PFSK-1 (cell line): ENCODE measurements at regions not wholly inside any gene's neighbourhood (a gene's known extent, or its start where the extent isn't known, plus 50 kb on each side); places are given as distances from the start of the nearest gene placed in this dataset.

Experiments
- FOXP2 ChIP-seq: optimal IDR thresholded peaks from 2 replicates; pipeline ENCODE3; 2011; ENCODE audit warnings: borderline replicate concordance, control low read depth, inconsistent platforms; ENCODE audit not compliant: insufficient read depth; ENCODE audit errors: extremely low read length, extremely low read depth
- POLR2AphosphoS5 ChIP-seq: IDR thresholded peaks from 2 replicates; pipeline ENCODE4 v1.6.1; 2012; ENCODE audit warnings: low read depth, mild to moderate bottlenecking, control low read depth, low read length, moderate library complexity
- REST ChIP-seq, 2 experiments: IDR thresholded peaks; 2 replicates each; pipeline versions ENCODE4 v1.6.1 to v1.8.0; 2011 to 2012; ENCODE audit warnings: low read depth in 2 of 2, low read length in 2 of 2, control low read depth in 1 of 2, inconsistent platforms in 1 of 2, mild to moderate bottlenecking in 1 of 2, moderate library complexity in 1 of 2; ENCODE audit not compliant: insufficient read depth in 1 of 2
- SIN3A ChIP-seq: IDR thresholded peaks from 2 replicates; pipeline ENCODE4 v1.6.1; 2012; ENCODE audit warnings: mild to moderate bottlenecking, low read length, moderate library complexity, borderline replicate concordance; ENCODE audit not compliant: insufficient read depth
- TAF1 ChIP-seq: IDR thresholded peaks from 2 replicates; pipeline ENCODE4 v1.6.1; 2012; ENCODE audit warnings: low read length, control low read depth, borderline replicate concordance; ENCODE audit not compliant: insufficient read depth

- TF ChIP-seq SIN3A = no peak
- TF ChIP-seq TAF1 = no peak
- TF ChIP-seq REST (IDR thresholded peaks at IDR 0.05; ENCODE audit: insufficient read depth in 1 of 2, low read depth in 2 of 2, low read length in 2 of 2) = no peak
- no peak for TF ChIP-seq POLR2AphosphoS5
- no peak for TF ChIP-seq FOXP2
Observed at GRCh38 chr3:98967758-98968157, 66.3 kb upstream of the DCBLD2 start.

- TF ChIP-seq SIN3A (no peak), FOXP2 (no peak), TAF1 (no peak), POLR2AphosphoS5 (no peak)
Observed at GRCh38 chr3:98966862-98967546, 65.5 kb upstream of the DCBLD2 start.

GRCh38 chr3:98966434-98966833 is 64.9 kb upstream of the DCBLD2 start:
- TF ChIP-seq REST (IDR thresholded peaks at IDR 0.05; ENCODE audit: insufficient read depth in 1 of 2, low read depth in 2 of 2, low read length in 2 of 2) (no peak), FOXP2 (no peak), TAF1 (no peak), SIN3A (no peak), POLR2AphosphoS5 (no peak)

- TF ChIP-seq FOXP2 = no peak
- TF ChIP-seq TAF1 = no peak
Observed at GRCh38 chr3:98964784-98965183, 63.3 kb upstream of the DCBLD2 start.

GRCh38 chr3:98963546-98963945 is 62.1 kb upstream of the DCBLD2 start:
- TF ChIP-seq TAF1 (no peak), FOXP2 (no peak), POLR2AphosphoS5 (no peak), REST (IDR thresholded peaks at IDR 0.05; ENCODE audit: insufficient read depth in 1 of 2, low read depth in 2 of 2, low read length in 2 of 2) (no peak), SIN3A (no peak)

GRCh38 chr3:98962951-98963350 is 61.5 kb upstream of the DCBLD2 start:
- no peak for TF ChIP-seq SIN3A
- no peak for TF ChIP-seq FOXP2
- TF ChIP-seq POLR2AphosphoS5 = no peak
- TF ChIP-seq TAF1 = no peak
- no peak for TF ChIP-seq REST (IDR thresholded peaks at IDR 0.05; ENCODE audit: insufficient read depth in 1 of 2, low read depth in 2 of 2, low read length in 2 of 2)
